ENCODE measurements at regions not wholly inside any gene's neighbourhood (a gene's known extent, or its start where the extent isn't known, plus 50 kb on each side); places are given as distances from the start of the nearest gene placed in this dataset.

DNA sequence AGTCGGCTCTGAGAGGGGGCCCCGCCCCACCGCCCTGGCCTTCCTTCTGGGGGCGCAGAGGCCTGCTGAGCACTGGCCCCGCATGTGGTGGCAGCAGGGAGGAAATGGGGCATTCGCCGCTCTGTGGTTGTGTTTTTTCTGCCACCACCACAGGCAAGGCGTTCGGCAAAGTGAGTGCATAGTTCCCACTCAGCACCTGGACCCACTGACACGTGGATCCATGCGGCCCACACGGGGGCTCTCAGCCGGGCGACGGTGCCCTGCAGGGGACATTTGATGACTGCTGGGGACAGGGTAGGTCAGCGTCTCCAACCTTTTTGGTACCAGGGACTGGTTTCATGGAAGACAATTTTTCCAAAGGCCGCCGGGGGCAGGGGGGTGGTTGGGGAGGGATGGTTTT is 70.9 kb downstream of the ENGASE start:
- TF ChIP-seq EZH2 (IDR thresholded peaks at IDR 0.05; ENCODE audit: low read length), result no peak
- TF ChIP-seq, protein P1, sequence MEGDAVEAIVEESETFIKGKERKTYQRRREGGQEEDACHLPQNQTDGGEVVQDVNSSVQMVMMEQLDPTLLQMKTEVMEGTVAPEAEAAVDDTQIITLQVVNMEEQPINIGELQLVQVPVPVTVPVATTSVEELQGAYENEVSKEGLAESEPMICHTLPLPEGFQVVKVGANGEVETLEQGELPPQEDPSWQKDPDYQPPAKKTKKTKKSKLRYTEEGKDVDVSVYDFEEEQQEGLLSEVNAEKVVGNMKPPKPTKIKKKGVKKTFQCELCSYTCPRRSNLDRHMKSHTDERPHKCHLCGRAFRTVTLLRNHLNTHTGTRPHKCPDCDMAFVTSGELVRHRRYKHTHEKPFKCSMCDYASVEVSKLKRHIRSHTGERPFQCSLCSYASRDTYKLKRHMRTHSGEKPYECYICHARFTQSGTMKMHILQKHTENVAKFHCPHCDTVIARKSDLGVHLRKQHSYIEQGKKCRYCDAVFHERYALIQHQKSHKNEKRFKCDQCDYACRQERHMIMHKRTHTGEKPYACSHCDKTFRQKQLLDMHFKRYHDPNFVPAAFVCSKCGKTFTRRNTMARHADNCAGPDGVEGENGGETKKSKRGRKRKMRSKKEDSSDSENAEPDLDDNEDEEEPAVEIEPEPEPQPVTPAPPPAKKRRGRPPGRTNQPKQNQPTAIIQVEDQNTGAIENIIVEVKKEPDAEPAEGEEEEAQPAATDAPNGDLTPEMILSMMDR (optimal IDR thresholded peaks at IDR 0.05 in 1 of 3, IDR thresholded peaks at IDR 0.05 in 1 of 3, conservative IDR thresholded peaks at IDR 0.05 in 1 of 3; ENCODE audit: extremely low read depth in 1 of 3, insufficient read depth in 2 of 3, low read length in 3 of 3), result no peak

Data from keratinocyte (primary cell).